B cell (primary cell): ENCODE measurements at regions not wholly inside any gene's neighbourhood (a gene's known extent, or its start where the extent isn't known, plus 50 kb on each side); places are given as distances from the start of the nearest gene placed in this dataset.

Experiments
- ATAC-seq: fragments of 200-7000 bp; cut with Tn5 transposase; one replicate; pipeline ENCODE4 v1.10.0; 2021; ENCODE audit warnings: low read depth, mild to moderate bottlenecking, moderate number of reproducible peaks, moderate library complexity
- CTCF ChIA-PET: fragments of 350-600 bp; sonication (Branson Sonifier 250); formaldehyde crosslinking; loops from one replicate; lab custom pipeline; 2021; ENCODE audit warnings: antibody characterized with exemption, inconsistent platforms; lab: Charles Lee
- POLR2A ChIA-PET: fragments of 350-600 bp; sonication (Branson Sonifier 250); formaldehyde crosslinking; loops from one replicate; lab custom pipeline; 2021; ENCODE audit warnings: antibody characterized with exemption; lab: Charles Lee
- DNase-seq: peaks from one replicate; pipeline ENCODE4 v3.0.0; 2013
- H2AFZ ChIP-seq: 2 replicates; pipeline ENCODE4 v1.6.1; 2012; ENCODE audit warnings: mild to moderate bottlenecking, low read depth, low read length; ENCODE audit not compliant: insufficient read depth, poor library complexity, severe bottlenecking
- H3K27ac ChIP-seq, 2 donors: 1 replicate in 1 of 2; 2 replicates in 1 of 2; pipeline ENCODE4 v1.5.1; 2012 to 2013; ENCODE audit warnings: low read length in 2 of 2, mild to moderate bottlenecking in 2 of 2, moderate library complexity in 1 of 2
- H3K27me3 ChIP-seq, 4 experiments: fragments of 200-600 bp in 1 of 4; sonication (generic) in 1 of 4; replicated peaks in 1 of 4; 1 replicate in 2 of 4; 2 replicates in 2 of 4; pipeline versions ENCODE4 v1.6.1 to v1.7.0; 2013 to 2016; ENCODE audit warnings: low read length in 3 of 4, mild to moderate bottlenecking in 2 of 4, mixed read lengths in 1 of 4, moderate library complexity in 1 of 4; ENCODE audit not compliant: insufficient read depth in 4 of 4, control insufficient read depth in 3 of 4; ENCODE audit errors: control extremely low read depth in 1 of 4
- H3K36me3 ChIP-seq, 2 experiments: replicated peaks in 1 of 2; 1 replicate in 1 of 2; 2 replicates in 1 of 2; pipeline versions ENCODE4 v1.6.1 to v1.7.1; 2013; ENCODE audit warnings: low read length in 1 of 2; ENCODE audit not compliant: insufficient read depth in 2 of 2, control insufficient read depth in 1 of 2; ENCODE audit errors: control extremely low read depth in 1 of 2, extremely low read depth in 1 of 2
- H3K4me1 ChIP-seq, 2 donors: fragments of 200-600 bp in 1 of 2; sonication (generic) in 1 of 2; 1 replicate in 1 of 2; 2 replicates in 1 of 2; pipeline versions ENCODE4 v1.5.1 to v1.6.1; 2013 to 2017; ENCODE audit warnings: low read length in 2 of 2; ENCODE audit not compliant: control insufficient read depth in 2 of 2, insufficient read depth in 2 of 2
- H3K4me2 ChIP-seq: replicated peaks from 2 replicates; pipeline ENCODE3; 2012; ENCODE audit warnings: mild to moderate bottlenecking, low read depth, low read length; ENCODE audit not compliant: poor library complexity, severe bottlenecking
- H3K4me3 ChIP-seq, 5 experiments: fragments of 200-600 bp in 1 of 5; sonication (generic) in 1 of 5; 1 replicate in 3 of 5; 2 replicates in 2 of 5; pipeline versions ENCODE4 v1.5.1 to v1.7.0; 2011 to 2016; ENCODE audit warnings: low read length in 4 of 5, mild to moderate bottlenecking in 4 of 5, low read depth in 2 of 5, control low read depth in 1 of 5, moderate library complexity in 1 of 5; ENCODE audit not compliant: insufficient read depth in 1 of 5; ENCODE audit errors: control extremely low read depth in 1 of 5, extremely low read depth in 1 of 5
- H3K79me2 ChIP-seq: fragments of 200-600 bp; sonication (generic); one replicate; pipeline ENCODE4 v1.6.0; 2016; ENCODE audit warnings: low read length; ENCODE audit not compliant: control insufficient read depth, insufficient read depth
- H3K9ac ChIP-seq: fragments of 200-600 bp; sonication (generic); 2 replicates; pipeline ENCODE4 v1.6.1; 2017; ENCODE audit warnings: mild to moderate bottlenecking, low read length, moderate library complexity
- H3K9me3 ChIP-seq, 3 donors: one replicate each; pipeline versions ENCODE4 v1.6.1 to v1.7.1; 2013; ENCODE audit warnings: low read length in 2 of 3; ENCODE audit not compliant: control insufficient read depth in 2 of 3, insufficient read depth in 1 of 3; ENCODE audit errors: control extremely low read depth in 1 of 3
- H4K20me1 ChIP-seq: 2 replicates; pipeline ENCODE4 v1.6.0; 2012; ENCODE audit warnings: mild to moderate bottlenecking, low read length; ENCODE audit not compliant: insufficient read depth, control insufficient read depth, poor library complexity, severe bottlenecking
- H3K27ac Mint-ChIP-seq: one replicate; pipeline ENCODE4 v1.8.0; 2021; ENCODE audit warnings: mixed read lengths
- H3K27me3 Mint-ChIP-seq: one replicate; pipeline ENCODE4 v1.8.0; 2021; ENCODE audit warnings: mixed read lengths
- H3K4me1 Mint-ChIP-seq: one replicate; pipeline ENCODE4 v1.8.0; 2021; ENCODE audit warnings: mixed read lengths
- H3K4me3 Mint-ChIP-seq: one replicate; pipeline ENCODE4 v1.8.0; 2021; ENCODE audit warnings: mixed read lengths
- H3K9me3 Mint-ChIP-seq: one replicate; pipeline ENCODE4 v1.8.0; 2022; ENCODE audit warnings: mixed read lengths; ENCODE audit not compliant: insufficient read depth
- CTCF ChIP-seq: fragments of 200-600 bp; IDR thresholded peaks from one replicate; pipeline ENCODE4 v1.8.0; 2022; ENCODE audit warnings: antibody characterized with exemption, mild to moderate bottlenecking
- EZH2 ChIP-seq: IDR thresholded peaks from 2 replicates; pipeline ENCODE4 v1.6.1; 2012; ENCODE audit warnings: borderline replicate concordance, low read depth, mild to moderate bottlenecking, moderate library complexity, low read length; ENCODE audit not compliant: insufficient read depth, poor library complexity, severe bottlenecking
- WGBS: methylation state at CpG from one replicate; pipeline ENCODE4 v1.1.5; 2013; ENCODE audit warnings: missing lambda C conversion rate; ENCODE audit not compliant: insufficient coverage; 5-methylcytosine and 5-hydroxymethylcytosine counted together
- intact Hi-C: fragments of 100-400 bp; cut with micrococcal nuclease; formaldehyde crosslinking; loops from one replicate; pipeline ENCODE4 v1.10.0; 2022

DNA sequence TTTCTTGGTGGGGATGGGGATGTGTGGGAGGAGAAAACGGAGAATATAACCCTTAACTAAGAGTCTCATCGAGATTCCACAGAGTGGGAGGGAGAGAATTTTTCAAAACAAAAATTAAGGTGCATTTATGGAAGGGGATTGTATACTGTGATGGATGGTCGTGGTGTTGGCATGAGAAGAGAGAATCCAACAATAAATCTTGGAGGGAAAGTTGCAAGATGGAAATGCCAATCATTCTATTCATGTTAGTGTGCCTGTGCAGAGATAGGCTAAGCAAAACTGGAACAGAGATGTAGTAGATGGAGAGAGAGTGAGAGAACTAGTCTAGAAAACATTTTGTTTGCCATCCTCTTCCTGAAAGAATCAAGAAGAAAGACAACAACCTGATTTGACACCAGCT lies 613.1 kb downstream of the EBF1 start:
- Histone ChIP-seq H3K4me3 (no peak overlapping the region), H3K27ac (no peak overlapping the region), H3K4me1 (no peaks in the 10 kb centered on the region), H3K36me3 (no peaks in the 10 kb centered on the region), H3K9ac (no peak overlapping the region), H3K27me3 (peaks cover 0 to 4% (median 0%) of the 10 kb centered on the region in 4 experiments), H2AFZ (no peak overlapping the region), H3K9me3 (no peaks in the 10 kb centered on the region), H3K4me2 (no peak overlapping the region), H3K79me2 (no peaks in the 10 kb centered on the region), H4K20me1 (no peaks in the 10 kb centered on the region)
- CTCF ChIA-PET = no interaction called here
- Mint-ChIP-seq H3K4me1 (no peaks in the 10 kb centered on the region), H3K27me3 (no peaks in the 10 kb centered on the region), H3K4me3 (no peak overlapping the region), H3K9me3 (no peaks in the 10 kb centered on the region), H3K27ac (no peak overlapping the region)
- intact Hi-C loops = no loop called here
- no peak for ATAC-seq
- TF ChIP-seq EZH2 = no peak
- TF ChIP-seq CTCF = no peak
- 94% methylated on average over 2 of the region's 3 CpGs for WGBS
- DNase-seq = no peak
- POLR2A ChIA-PET = no interaction called here

DNA sequence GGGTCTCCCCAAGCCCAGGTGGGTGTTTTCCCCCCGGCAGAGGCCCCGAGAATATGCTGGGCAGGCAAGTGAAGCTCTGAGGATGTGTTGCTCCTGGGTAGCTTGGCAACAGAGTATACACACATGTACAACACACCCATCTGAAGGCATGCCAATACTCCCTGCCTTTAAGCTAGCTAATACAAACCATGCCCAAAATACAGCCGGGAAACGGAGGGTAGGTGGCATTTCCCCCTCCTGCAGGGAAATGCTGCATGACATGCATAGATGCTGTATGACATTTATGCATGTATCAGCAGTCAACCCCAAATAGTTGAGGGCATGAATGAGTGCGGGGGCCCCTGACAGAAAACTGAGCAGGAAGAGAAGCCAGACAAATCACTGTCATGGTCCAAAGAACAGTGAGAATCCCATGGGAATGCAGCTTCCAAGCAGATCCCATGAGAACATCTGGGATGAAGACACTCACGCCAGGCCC lies 614.1 kb downstream of the EBF1 start:
- ChIA-PET CTCF (no interaction called here), POLR2A (no interaction called here)
- intact Hi-C loops = no loop called here
- no peak overlapping the region for H3K4me2 ChIP-seq
- H3K9me3 Mint-ChIP-seq = no peaks in the 10 kb centered on the region
- H3K4me3 ChIP-seq = no peak overlapping the region
- ATAC-seq (no peak), DNase-seq (no peak)
- H3K36me3 ChIP-seq = no peaks in the 10 kb centered on the region
- TF ChIP-seq CTCF = no peak
- no peak for TF ChIP-seq EZH2
- no peaks in the 10 kb centered on the region for H3K4me1 ChIP-seq
- H3K27me3 ChIP-seq = peaks cover 0 to 4% (median 0%) of the 10 kb centered on the region in 4 experiments
- no peak overlapping the region for H3K27ac Mint-ChIP-seq
- H3K9ac ChIP-seq = no peak overlapping the region
- no peak overlapping the region for H2AFZ ChIP-seq
- WGBS = 75% methylated on average over 3 of the region's 6 CpGs
- no peaks in the 10 kb centered on the region for H4K20me1 ChIP-seq
- H3K27ac ChIP-seq = no peak overlapping the region
- no peaks in the 10 kb centered on the region for H3K4me1 Mint-ChIP-seq
- H3K79me2 ChIP-seq = no peaks in the 10 kb centered on the region
- H3K4me3 Mint-ChIP-seq = no peak overlapping the region
- no peaks in the 10 kb centered on the region for H3K27me3 Mint-ChIP-seq
- H3K9me3 ChIP-seq = no peaks in the 10 kb centered on the region
